Spleen (tissue), 11 donors: ENCODE measurements at regions not wholly inside any gene's neighbourhood (a gene's known extent, or its start where the extent isn't known, plus 50 kb on each side); places are given as distances from the start of the nearest gene placed in this dataset.
A peak's percentile ranks its signal among the peaks of the same experiment; 100 is the strongest.

Experiments
- DNase-seq: peaks from one replicate; pipeline ENCODE4 v3.0.0-alpha.2; 2020
- H3K27ac ChIP-seq, 8 donors: fragments of 200-600 bp; sonication (generic) in 7 of 8; 1 replicate in 4 of 8; 2 replicates in 4 of 8; pipeline versions ENCODE4 v1.5.0 to v1.8.0; 2016 to 2021; ENCODE audit warnings: inconsistent platforms in 4 of 8, mild to moderate bottlenecking in 4 of 8, moderate library complexity in 1 of 8
- H3K27me3 ChIP-seq, 7 donors: fragments of 200-600 bp; sonication (generic) in 6 of 7; replicated peaks in 1 of 7; 1 replicate in 4 of 7; 2 replicates in 3 of 7; pipeline versions ENCODE4 v1.5.0 to v1.8.0; 2016 to 2021; ENCODE audit warnings: inconsistent platforms in 3 of 7, mild to moderate bottlenecking in 1 of 7
- H3K36me3 ChIP-seq, 6 donors: fragments of 200-600 bp; sonication (generic) in 5 of 6; 1 replicate in 4 of 6; 2 replicates in 2 of 6; pipeline versions ENCODE4 v1.5.0 to v1.8.0; 2016 to 2021; ENCODE audit warnings: inconsistent platforms in 2 of 6
- H3K4me1 ChIP-seq, 6 donors: fragments of 200-600 bp; sonication (generic) in 5 of 6; 1 replicate in 3 of 6; 2 replicates in 3 of 6; pipeline versions ENCODE4 v1.5.0 to v1.8.0; 2016 to 2021; ENCODE audit warnings: inconsistent platforms in 3 of 6
- H3K4me3 ChIP-seq, 8 donors: fragments of 200-600 bp; sonication (generic) in 7 of 8; 1 replicate in 4 of 8; 2 replicates in 4 of 8; pipeline versions ENCODE4 v1.5.0 to v1.8.0; 2016 to 2021; ENCODE audit warnings: inconsistent platforms in 4 of 8, mild to moderate bottlenecking in 4 of 8, moderate library complexity in 2 of 8
- H3K9me3 ChIP-seq, 8 donors: fragments of 200-600 bp; sonication (generic) in 7 of 8; 1 replicate in 4 of 8; 2 replicates in 4 of 8; pipeline versions ENCODE4 v1.5.0 to v1.8.0; 2016 to 2021; ENCODE audit warnings: inconsistent platforms in 4 of 8
- CTCF ChIP-seq, 11 experiments: fragments of 200-600 bp in 7 of 11; fragments of 450-650 bp in 4 of 11; sonication (generic) in 4 of 11; IDR thresholded peaks in 8 of 11; conservative IDR thresholded peaks in 3 of 11; 1 replicate in 7 of 11; 2 replicates in 4 of 11; pipeline versions ENCODE4 v1.4.0 to v1.8.0; 2016 to 2021; ENCODE audit warnings: antibody characterized with exemption in 11 of 11, inconsistent platforms in 4 of 11, mild to moderate bottlenecking in 1 of 11
- POLR2A ChIP-seq, 3 donors: fragments of 450-650 bp; IDR thresholded peaks; one replicate each; pipeline ENCODE4 v1.5.1; 2017; ENCODE audit warnings: antibody characterized with exemption in 3 of 3, mild to moderate bottlenecking in 1 of 3
- POLR2AphosphoS5 ChIP-seq, 3 donors: sonication (generic); formaldehyde crosslinking; IDR thresholded peaks; one replicate each; pipeline ENCODE4 v1.5.1; 2017; ENCODE audit warnings: antibody characterized with exemption in 3 of 3
- WGBS, 5 donors: extraction: QIAGEN DNeasy Blood & Tissue Kit in 3 of 5; methylation state at CpG; one replicate each; pipeline versions ENCODE4 v1.1.5 to v1.1.7; 2013 to 2018; 5-methylcytosine and 5-hydroxymethylcytosine counted together
- intact Hi-C: fragments of 100-400 bp; cut with DNase I; formaldehyde crosslinking; loops from one replicate; pipeline ENCODE4 v1.15.0; 2023; ENCODE audit warnings: low total_unique reads
- donor health status: healthy with polysubstance abuse.
- donor health status: DM: no; HTN: no; CAD: no; lungs with moderate emphysema.
- donor health status: DM: no; HTN: no; CAD: no.
- donor health status: Bipolar disorder and iron deficiency.
- donor health status: healthy.
- donor health status: DM: no; HTN: no; CAD: no.
- donor health status: DM: yes; HTN: yes; CAD: no.

DNA sequence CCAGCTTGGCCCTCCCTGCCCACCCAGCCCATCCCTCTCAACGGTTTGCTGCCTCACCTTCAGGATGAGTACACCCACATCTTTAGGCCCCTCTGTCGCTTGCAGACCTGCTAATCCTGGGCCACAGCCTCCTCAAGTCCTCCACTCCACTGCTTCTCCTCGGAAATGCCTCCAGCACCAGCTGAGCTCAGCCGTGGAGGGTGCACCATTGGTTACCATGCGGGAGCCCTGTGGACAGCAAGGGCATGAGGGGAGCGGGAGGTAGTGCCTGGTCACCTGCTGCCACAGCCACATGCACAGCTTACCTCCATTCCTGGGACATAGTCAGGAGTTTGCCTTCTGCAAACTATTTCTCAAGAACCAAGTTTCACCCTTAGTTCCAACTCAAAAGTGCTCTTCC lies 286.3 kb upstream of the ZMIZ1 start:
- WGBS, 5 donors = 78 to 95% (median 91%) methylated on average over 6 of the region's 6 CpGs
- no peaks in the 10 kb centered on the region for H3K27me3 ChIP-seq
- peak; percentile 46 for DNase-seq

GRCh38 chr10:78783753-78784152 lies 285.0 kb upstream of the ZMIZ1 start:
- no peak overlapping the region for H3K27ac ChIP-seq
- no peak for TF ChIP-seq CTCF (IDR thresholded peaks at IDR 0.05 in 8 of 11, conservative IDR thresholded peaks at IDR 0.05 in 3 of 11)
- no peak for TF ChIP-seq POLR2AphosphoS5 (IDR thresholded peaks at IDR 0.05)
- no peak for TF ChIP-seq POLR2A (IDR thresholded peaks at IDR 0.05)
- DNase-seq = peak; percentile 32
- H3K36me3 ChIP-seq = no peaks in the 10 kb centered on the region
- 89 to 96% (median 92%) methylated on average over 3 of the region's 3 CpGs for WGBS, 5 donors
- intact Hi-C loops = no loop called here
- H3K27me3 ChIP-seq = no peaks in the 10 kb centered on the region
- H3K4me1 ChIP-seq = peaks cover 0 to 5% (median 0%) of the 10 kb centered on the region in 6 donors
- peaks cover 0 to 6% (median 0%) of the 10 kb centered on the region in 8 donors for H3K9me3 ChIP-seq
- no peak overlapping the region for H3K4me3 ChIP-seq

More for the DNA sequence above, 286.3 kb upstream of the ZMIZ1 start:
- intact Hi-C loops = no loop called here
- Histone ChIP-seq H3K27ac (no peak overlapping the region), H3K4me3 (no peak overlapping the region), H3K4me1 (peaks cover 0 to 6% (median 2%) of the 10 kb centered on the region in 6 donors), H3K36me3 (no peaks in the 10 kb centered on the region), H3K9me3 (peaks cover 0 to 6% (median 0%) of the 10 kb centered on the region in 8 donors)
- TF ChIP-seq POLR2A (IDR thresholded peaks at IDR 0.05) (no peak), POLR2AphosphoS5 (IDR thresholded peaks at IDR 0.05) (no peak), CTCF (IDR thresholded peaks at IDR 0.05 in 8 of 11, conservative IDR thresholded peaks at IDR 0.05 in 3 of 11) (no peak)

DNA sequence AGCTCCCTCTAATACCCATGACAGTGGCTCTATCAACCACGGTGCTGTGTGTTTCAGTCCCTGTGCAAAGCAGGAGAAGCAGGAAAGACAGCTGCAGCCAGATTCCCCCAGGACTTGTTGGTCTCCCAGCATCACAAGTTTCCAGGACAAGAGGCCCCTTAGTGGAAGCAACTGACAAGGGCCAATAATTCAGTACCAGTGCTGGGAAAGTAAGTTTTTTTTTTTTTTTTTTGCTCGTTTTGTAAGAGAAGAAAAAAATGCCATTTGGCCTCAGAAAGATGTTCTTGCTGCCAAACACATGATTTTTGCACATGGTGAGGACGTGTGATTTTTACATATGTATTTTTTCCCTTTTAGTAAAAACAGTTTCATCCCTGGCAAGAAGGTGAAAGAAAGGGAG lies 284.2 kb upstream of the ZMIZ1 start:
- DNase-seq = peak; percentile 15
- WGBS, 5 donors = 64 to 75% (median 67%) methylated on average over 3 of the region's 3 CpGs
- Histone ChIP-seq H3K36me3 (no peaks in the 10 kb centered on the region), H3K27me3 (peaks cover 0 to 6% (median 0%) of the 10 kb centered on the region in 7 donors), H3K9me3 (peaks cover 0 to 6% (median 0%) of the 10 kb centered on the region in 8 donors), H3K27ac (no peak overlapping the region), H3K4me1 (peaks cover 0 to 5% (median 0%) of the 10 kb centered on the region in 6 donors), H3K4me3 (no peak overlapping the region)
- TF ChIP-seq POLR2AphosphoS5 (IDR thresholded peaks at IDR 0.05) = no peak
- no peak for TF ChIP-seq CTCF (IDR thresholded peaks at IDR 0.05 in 8 of 11, conservative IDR thresholded peaks at IDR 0.05 in 3 of 11)
- no peak for TF ChIP-seq POLR2A (IDR thresholded peaks at IDR 0.05)
- intact Hi-C loops = no loop called here

DNA sequence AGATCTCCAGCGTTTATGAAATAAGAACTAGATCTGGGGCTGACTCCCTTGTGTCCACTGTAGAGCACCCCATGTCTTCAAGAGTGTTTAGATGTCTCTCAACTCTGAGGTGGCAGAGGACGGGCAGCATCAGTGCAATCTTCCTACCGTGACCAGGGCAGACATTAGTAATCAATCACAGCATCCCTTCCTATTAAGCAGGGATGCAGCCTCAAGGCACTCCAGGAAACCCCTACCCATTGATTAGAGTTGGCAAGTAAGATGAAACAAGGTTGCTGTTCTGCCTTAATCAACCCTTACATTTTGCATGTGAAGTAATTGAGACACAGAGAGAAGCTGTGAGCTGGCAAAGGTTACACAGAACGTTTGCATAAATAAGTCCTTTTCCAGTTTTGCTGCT lies 283.7 kb upstream of the ZMIZ1 start:
- Histone ChIP-seq H3K4me1 (peaks cover 0 to 5% (median 0%) of the 10 kb centered on the region in 6 donors), H3K9me3 (peaks cover 0 to 6% (median 0%) of the 10 kb centered on the region in 8 donors), H3K36me3 (no peaks in the 10 kb centered on the region), H3K27ac (no peak overlapping the region), H3K4me3 (no peak overlapping the region), H3K27me3 (peaks cover 0 to 6% (median 0%) of the 10 kb centered on the region in 7 donors)
- intact Hi-C loops = no loop called here
- TF ChIP-seq POLR2A (IDR thresholded peaks at IDR 0.05) = no peak
- TF ChIP-seq POLR2AphosphoS5 (IDR thresholded peaks at IDR 0.05) = no peak
- no peak for TF ChIP-seq CTCF (IDR thresholded peaks at IDR 0.05 in 8 of 11, conservative IDR thresholded peaks at IDR 0.05 in 3 of 11)
- no peak for DNase-seq
- 79 to 91% (median 81%) methylated on average over 4 of the region's 4 CpGs for WGBS, 5 donors
